PC-3 (cell line): ENCODE measurements at regions not wholly inside any gene's neighbourhood (a gene's known extent, or its start where the extent isn't known, plus 50 kb on each side); places are given as distances from the start of the nearest gene placed in this dataset.

Source experiments
- CTCF ChIP-seq: fragments of 300-600 bp; sonication (generic); conservative IDR thresholded peaks from 2 replicates; pipeline ENCODE4 v1.5.1; 2017; ENCODE audit warnings: antibody characterized with exemption, low read depth, mild to moderate bottlenecking, low read length
- EZH2 ChIP-seq: fragments of 300-600 bp; sonication (generic); IDR thresholded peaks from one replicate; pipeline ENCODE4 v1.6.1; 2017; ENCODE audit warnings: antibody characterized with exemption, mild to moderate bottlenecking, low read length; ENCODE audit not compliant: unreplicated experiment
- EZH2phosphoT487 ChIP-seq: fragments of 300-600 bp; sonication (generic); IDR thresholded peaks from 2 replicates; pipeline ENCODE4 v1.6.1; 2018; ENCODE audit warnings: mild to moderate bottlenecking, antibody characterized with exemption, low read length, borderline replicate concordance

- TF ChIP-seq CTCF (no peak), EZH2phosphoT487 (no peak), EZH2 (no peak)
Observed at GRCh38 chr2:122144884-122145283, 389.4 kb downstream of the TSN start.
